ENCODE measurements at regions not wholly inside any gene's neighbourhood (a gene's known extent, or its start where the extent isn't known, plus 50 kb on each side); places are given as distances from the start of the nearest gene placed in this dataset.

- peaks cover 0 to 8% (median 0%) of the 10 kb centered on the region in 5 donors for H3K4me1 ChIP-seq (ENCODE audit: control insufficient read depth in 5 of 5, insufficient read depth in 5 of 5, low read length in 5 of 5)
- no peak overlapping the region for H3K27ac ChIP-seq (ENCODE audit: low read depth in 1 of 2, low read length in 1 of 2)
- no peak for ATAC-seq (ENCODE audit: insufficient read depth, low FRiP score)
- no peaks in the 10 kb centered on the region for H3K27me3 ChIP-seq (ENCODE audit: control insufficient read depth in 3 of 3, insufficient read depth in 3 of 3, low read length in 2 of 3)
- DNase-seq, result no peak
- no peaks in the 10 kb centered on the region for H3K9me3 ChIP-seq (ENCODE audit: control insufficient read depth in 4 of 4, insufficient read depth in 3 of 4, low read length in 3 of 4)
- H3K36me3 ChIP-seq (ENCODE audit: control insufficient read depth in 4 of 4, insufficient read depth in 4 of 4, low read length in 4 of 4), result no peaks in the 10 kb centered on the region
- no peak overlapping the region for H3K9ac ChIP-seq (ENCODE audit: insufficient read depth in 1 of 2, low read length in 2 of 2)
- H3K4me3 ChIP-seq, result no peak overlapping the region
- TF ChIP-seq, protein P1, sequence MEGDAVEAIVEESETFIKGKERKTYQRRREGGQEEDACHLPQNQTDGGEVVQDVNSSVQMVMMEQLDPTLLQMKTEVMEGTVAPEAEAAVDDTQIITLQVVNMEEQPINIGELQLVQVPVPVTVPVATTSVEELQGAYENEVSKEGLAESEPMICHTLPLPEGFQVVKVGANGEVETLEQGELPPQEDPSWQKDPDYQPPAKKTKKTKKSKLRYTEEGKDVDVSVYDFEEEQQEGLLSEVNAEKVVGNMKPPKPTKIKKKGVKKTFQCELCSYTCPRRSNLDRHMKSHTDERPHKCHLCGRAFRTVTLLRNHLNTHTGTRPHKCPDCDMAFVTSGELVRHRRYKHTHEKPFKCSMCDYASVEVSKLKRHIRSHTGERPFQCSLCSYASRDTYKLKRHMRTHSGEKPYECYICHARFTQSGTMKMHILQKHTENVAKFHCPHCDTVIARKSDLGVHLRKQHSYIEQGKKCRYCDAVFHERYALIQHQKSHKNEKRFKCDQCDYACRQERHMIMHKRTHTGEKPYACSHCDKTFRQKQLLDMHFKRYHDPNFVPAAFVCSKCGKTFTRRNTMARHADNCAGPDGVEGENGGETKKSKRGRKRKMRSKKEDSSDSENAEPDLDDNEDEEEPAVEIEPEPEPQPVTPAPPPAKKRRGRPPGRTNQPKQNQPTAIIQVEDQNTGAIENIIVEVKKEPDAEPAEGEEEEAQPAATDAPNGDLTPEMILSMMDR (IDR thresholded peaks at IDR 0.05; ENCODE audit: control extremely low read depth, extremely low read depth), result no peak
These were observed 611.3 kb downstream of the MED13L start for GRCh38 chr12:115666168-115666567.

- TF ChIP-seq, protein P1 (IDR thresholded peaks at IDR 0.05; ENCODE audit: control extremely low read depth, extremely low read depth), result no peak
- H3K4me1 ChIP-seq (ENCODE audit: control insufficient read depth in 5 of 5, insufficient read depth in 5 of 5, low read length in 5 of 5), result peaks cover 0 to 11% (median 0%) of the 10 kb centered on the region in 5 donors
- no peaks in the 10 kb centered on the region for H3K36me3 ChIP-seq (ENCODE audit: control insufficient read depth in 4 of 4, insufficient read depth in 4 of 4, low read length in 4 of 4)
- 48 to 68% methylated on average over 2 of the region's 2 CpGs for WGBS, 2 donors
- no peaks in the 10 kb centered on the region for H3K9me3 ChIP-seq (ENCODE audit: control insufficient read depth in 4 of 4, insufficient read depth in 3 of 4, low read length in 3 of 4)
- H3K27me3 ChIP-seq (ENCODE audit: control insufficient read depth in 3 of 3, insufficient read depth in 3 of 3, low read length in 2 of 3), result no peaks in the 10 kb centered on the region
- H3K4me3 ChIP-seq, result no peak overlapping the region
- no peak for ATAC-seq (ENCODE audit: insufficient read depth, low FRiP score)
- no peak overlapping the region for H3K9ac ChIP-seq (ENCODE audit: insufficient read depth in 1 of 2, low read length in 2 of 2)
- peak; percentile 71 to 90 (median 87) for DNase-seq
- peak overlapping the region in 1 of 2 donors; percentile 53 for H3K27ac ChIP-seq (ENCODE audit: low read depth in 1 of 2, low read length in 1 of 2)
These were observed 616.4 kb downstream of the MED13L start for GRCh38 chr12:115661112-115661511.

- WGBS, 2 donors, result 37 to 38% methylated on average over 10 of the region's 10 CpGs
- peak overlapping the region in 1 of 2 donors; percentile 75 for H3K27ac ChIP-seq (ENCODE audit: low read depth in 1 of 2, low read length in 1 of 2)
- no peak overlapping the region for H3K9ac ChIP-seq (ENCODE audit: insufficient read depth in 1 of 2, low read length in 2 of 2)
- H3K36me3 ChIP-seq (ENCODE audit: control insufficient read depth in 4 of 4, insufficient read depth in 4 of 4, low read length in 4 of 4), result no peaks in the 10 kb centered on the region
- peaks cover 0 to 11% (median 0%) of the 10 kb centered on the region in 5 donors for H3K4me1 ChIP-seq (ENCODE audit: control insufficient read depth in 5 of 5, insufficient read depth in 5 of 5, low read length in 5 of 5)
- no peaks in the 10 kb centered on the region for H3K9me3 ChIP-seq (ENCODE audit: control insufficient read depth in 4 of 4, insufficient read depth in 3 of 4, low read length in 3 of 4)
- ATAC-seq (ENCODE audit: insufficient read depth, low FRiP score) (peak; percentile 41), DNase-seq (peak in 1 of 3 donors; percentile 51)
- no peaks in the 10 kb centered on the region for H3K27me3 ChIP-seq (ENCODE audit: control insufficient read depth in 3 of 3, insufficient read depth in 3 of 3, low read length in 2 of 3)
- TF ChIP-seq, protein P1 (IDR thresholded peaks at IDR 0.05; ENCODE audit: control extremely low read depth, extremely low read depth), result no peak
- no peak overlapping the region for H3K4me3 ChIP-seq
These were observed 617.2 kb downstream of the MED13L start for GRCh38 chr12:115660211-115660805.

- Histone ChIP-seq H3K36me3 (ENCODE audit: control insufficient read depth in 4 of 4, insufficient read depth in 4 of 4, low read length in 4 of 4) (no peaks in the 10 kb centered on the region), H3K4me3 (no peak overlapping the region), H3K9ac (ENCODE audit: insufficient read depth in 1 of 2, low read length in 2 of 2) (no peak overlapping the region), H3K4me1 (ENCODE audit: control insufficient read depth in 5 of 5, insufficient read depth in 5 of 5, low read length in 5 of 5) (peaks cover 0 to 11% (median 0%) of the 10 kb centered on the region in 5 donors), H3K27me3 (ENCODE audit: control insufficient read depth in 3 of 3, insufficient read depth in 3 of 3, low read length in 2 of 3) (no peaks in the 10 kb centered on the region), H3K27ac (ENCODE audit: low read depth in 1 of 2, low read length in 1 of 2) (peak overlapping the region; percentile 43 to 75), H3K9me3 (ENCODE audit: control insufficient read depth in 4 of 4, insufficient read depth in 3 of 4, low read length in 3 of 4) (no peaks in the 10 kb centered on the region)
- WGBS, 2 donors, result 59 to 60% methylated on average over 4 of the region's 4 CpGs
- DNase-seq, result no peak
- TF ChIP-seq, protein P1 (IDR thresholded peaks at IDR 0.05; ENCODE audit: control extremely low read depth, extremely low read depth), result no peak
- ATAC-seq (ENCODE audit: insufficient read depth, low FRiP score), result no peak
These were observed 618.1 kb downstream of the MED13L start for GRCh38 chr12:115659422-115659821.
